ENCODE measurements at regions not wholly inside any gene's neighbourhood (a gene's known extent, or its start where the extent isn't known, plus 50 kb on each side); places are given as distances from the start of the nearest gene placed in this dataset.
A peak's percentile ranks its signal among the peaks of the same experiment; 100 is the strongest.

DNA sequence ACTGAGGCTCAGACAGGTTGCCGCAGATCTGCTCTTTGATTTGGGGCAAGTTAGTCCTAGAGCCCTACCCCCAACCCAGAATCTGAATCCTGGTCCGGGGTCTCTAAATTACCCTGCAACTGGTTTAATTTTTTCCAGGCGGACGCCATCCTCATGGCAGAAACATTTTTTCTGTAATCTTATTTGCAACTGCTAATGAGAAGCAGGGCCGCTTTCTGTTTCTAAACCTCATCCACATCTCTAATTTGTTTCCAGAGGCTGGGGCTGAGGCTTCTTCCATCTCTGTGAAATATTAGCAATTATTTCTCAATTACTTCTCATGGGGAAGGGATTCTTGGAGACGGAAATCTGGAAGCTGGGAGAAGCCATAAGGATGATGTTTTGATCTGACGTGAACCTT, 261.6 kb downstream of the RPS24 start:
- no peak for DNase-seq
- Histone ChIP-seq H3K27ac (no peak overlapping the region), H3K4me1 (peaks cover 0 to 5% (median 0%) of the 10 kb centered on the region in 4 donors), H3K9me3 (no peaks in the 10 kb centered on the region), H3K4me3 (no peak overlapping the region), H3K36me3 (no peaks in the 10 kb centered on the region), H3K27me3 (no peaks in the 10 kb centered on the region)
- intact Hi-C loops (cut with DNase I) = no loop called here
- no peak for TF ChIP-seq POLR2A (IDR thresholded peaks at IDR 0.05)
- TF ChIP-seq, protein P1, sequence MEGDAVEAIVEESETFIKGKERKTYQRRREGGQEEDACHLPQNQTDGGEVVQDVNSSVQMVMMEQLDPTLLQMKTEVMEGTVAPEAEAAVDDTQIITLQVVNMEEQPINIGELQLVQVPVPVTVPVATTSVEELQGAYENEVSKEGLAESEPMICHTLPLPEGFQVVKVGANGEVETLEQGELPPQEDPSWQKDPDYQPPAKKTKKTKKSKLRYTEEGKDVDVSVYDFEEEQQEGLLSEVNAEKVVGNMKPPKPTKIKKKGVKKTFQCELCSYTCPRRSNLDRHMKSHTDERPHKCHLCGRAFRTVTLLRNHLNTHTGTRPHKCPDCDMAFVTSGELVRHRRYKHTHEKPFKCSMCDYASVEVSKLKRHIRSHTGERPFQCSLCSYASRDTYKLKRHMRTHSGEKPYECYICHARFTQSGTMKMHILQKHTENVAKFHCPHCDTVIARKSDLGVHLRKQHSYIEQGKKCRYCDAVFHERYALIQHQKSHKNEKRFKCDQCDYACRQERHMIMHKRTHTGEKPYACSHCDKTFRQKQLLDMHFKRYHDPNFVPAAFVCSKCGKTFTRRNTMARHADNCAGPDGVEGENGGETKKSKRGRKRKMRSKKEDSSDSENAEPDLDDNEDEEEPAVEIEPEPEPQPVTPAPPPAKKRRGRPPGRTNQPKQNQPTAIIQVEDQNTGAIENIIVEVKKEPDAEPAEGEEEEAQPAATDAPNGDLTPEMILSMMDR (IDR thresholded peaks at IDR 0.05) = no peak
- WGBS (ENCODE audit: insufficient coverage, low coverage, low lambda C conversion rate, missing lambda C conversion rate) = 84% methylated on average over 2 of the region's 7 CpGs
- ATAC-seq = no peak

DNA sequence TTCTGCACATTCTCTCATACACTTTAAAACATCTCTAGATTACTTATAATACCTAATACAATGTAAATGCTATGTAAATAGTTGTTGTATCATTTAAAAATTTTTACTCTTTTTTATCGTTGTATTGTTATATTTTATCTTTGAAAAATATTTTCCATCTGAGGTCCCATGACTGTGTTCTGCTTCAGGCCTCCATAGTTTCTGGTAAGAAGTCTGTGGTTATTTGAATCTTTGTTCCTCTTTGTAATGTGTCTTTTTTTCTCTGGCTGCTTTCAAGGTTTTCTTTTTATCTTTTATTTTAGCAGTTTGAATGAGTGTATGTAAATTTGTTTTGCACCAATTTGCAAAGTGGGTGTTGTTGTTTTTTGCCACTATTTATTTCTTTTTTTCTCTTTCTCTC, 263.1 kb downstream of the RPS24 start:
- no peak for TF ChIP-seq POLR2A (IDR thresholded peaks at IDR 0.05)
- TF ChIP-seq, protein P1 (IDR thresholded peaks at IDR 0.05) = no peak
- intact Hi-C loops (cut with DNase I) = no loop called here
- ATAC-seq = no peak

DNA sequence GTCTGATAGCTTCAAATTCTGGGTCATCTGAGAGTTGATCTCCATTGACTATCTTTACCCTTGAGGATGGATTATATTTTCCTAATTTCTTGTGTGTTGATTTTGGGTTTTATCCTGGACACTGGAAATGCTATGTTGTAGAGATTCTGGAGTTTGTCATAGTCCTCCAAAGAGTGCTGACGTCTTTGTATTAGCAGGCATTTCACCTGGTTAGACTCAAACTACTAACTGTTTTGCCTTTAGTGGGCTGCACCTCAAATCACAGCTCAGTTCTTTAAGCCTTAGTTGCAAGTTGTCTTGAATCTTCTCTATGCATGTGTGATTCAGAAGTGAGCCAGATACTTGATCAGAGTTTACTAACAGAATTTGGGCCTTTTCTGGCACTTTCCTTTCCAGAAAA, 264.3 kb downstream of the RPS24 start:
- Histone ChIP-seq H3K27ac (no peak overlapping the region), H3K9me3 (no peaks in the 10 kb centered on the region), H3K36me3 (no peaks in the 10 kb centered on the region), H3K27me3 (no peaks in the 10 kb centered on the region), H3K4me1 (peaks cover 0 to 11% (median 2%) of the 10 kb centered on the region in 4 donors), H3K4me3 (no peak overlapping the region)
- intact Hi-C loops (cut with DNase I) = no loop called here
- ATAC-seq (no peak), DNase-seq (no peak)
- TF ChIP-seq POLR2A (IDR thresholded peaks at IDR 0.05) = no peak
- TF ChIP-seq, protein P1 (IDR thresholded peaks at IDR 0.05) = no peak
- WGBS (ENCODE audit: insufficient coverage, low coverage, low lambda C conversion rate, missing lambda C conversion rate) = no CpG with 5 or more reads among the region's 1 CpG

More for the DNA sequence above, 263.1 kb downstream of the RPS24 start:
- 67% methylated on average over 1 of the region's 1 CpG for WGBS (ENCODE audit: insufficient coverage, low coverage, low lambda C conversion rate, missing lambda C conversion rate)
- H3K4me1 ChIP-seq = peaks cover 0 to 5% (median 0%) of the 10 kb centered on the region in 4 donors
- DNase-seq = no peak
- H3K27ac ChIP-seq = no peak overlapping the region
- no peak overlapping the region for H3K4me3 ChIP-seq
- H3K36me3 ChIP-seq = no peaks in the 10 kb centered on the region
- no peaks in the 10 kb centered on the region for H3K9me3 ChIP-seq
- H3K27me3 ChIP-seq = no peaks in the 10 kb centered on the region

DNA sequence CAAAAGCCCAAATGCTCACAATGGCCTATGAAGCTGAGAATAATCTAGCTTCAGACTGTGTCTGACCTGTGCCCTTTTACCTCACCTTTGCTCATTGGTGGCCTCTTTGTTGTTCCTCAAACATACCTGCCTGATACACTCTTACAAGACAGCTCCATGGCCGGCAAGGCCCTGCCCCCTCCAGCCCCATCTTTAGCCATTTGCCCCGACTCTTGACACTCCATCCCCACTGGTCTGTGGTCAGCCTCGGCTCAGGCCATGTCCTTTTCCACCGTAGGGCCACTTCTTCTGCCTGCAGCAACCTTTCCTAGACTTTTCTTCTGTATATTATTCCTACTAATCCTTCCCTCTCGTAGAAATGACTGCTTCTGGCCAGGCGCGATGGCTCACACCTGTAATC, 265.2 kb downstream of the RPS24 start:
- H3K27ac ChIP-seq = no peak overlapping the region
- no peak for ATAC-seq
- peaks cover 0 to 14% (median 4%) of the 10 kb centered on the region in 4 donors for H3K4me1 ChIP-seq
- H3K4me3 ChIP-seq = no peak overlapping the region
- no peaks in the 10 kb centered on the region for H3K36me3 ChIP-seq
- H3K9me3 ChIP-seq = no peaks in the 10 kb centered on the region
- TF ChIP-seq POLR2A (IDR thresholded peaks at IDR 0.05) = no peak
- TF ChIP-seq, protein P1 (IDR thresholded peaks at IDR 0.05) = no peak
- peak in 1 of 3 donors; percentile 14 for DNase-seq
- no peaks in the 10 kb centered on the region for H3K27me3 ChIP-seq
- WGBS (ENCODE audit: insufficient coverage, low coverage, low lambda C conversion rate, missing lambda C conversion rate) = 94% methylated on average over 6 of the region's 7 CpGs
- intact Hi-C loops (cut with DNase I) = no loop called here

All from right lobe of liver (tissue), 6 donors.